GM19463 (cell line): ENCODE measurements at regions not wholly inside any gene's neighbourhood (a gene's known extent, or its start where the extent isn't known, plus 50 kb on each side); places are given as distances from the start of the nearest gene placed in this dataset.

Experiments used
- ATAC-seq: cut with Tn5 transposase; IDR thresholded peaks from one replicate; pipeline ENCODE4 v1.9.1; 2021; ENCODE audit warnings: mild to moderate bottlenecking, moderate library complexity; ENCODE audit not compliant: unreplicated experiment

GRCh38 chr10:114767986-114768821, 53.4 kb upstream of the FHIP2A start:
- no peak for ATAC-seq

GRCh38 chr10:114770009-114770408, 51.6 kb upstream of the FHIP2A start:
- ATAC-seq, result no peak

- no peak for ATAC-seq
These were observed 50.4 kb upstream of the FHIP2A start for GRCh38 chr10:114771157-114771556.

GRCh38 chr10:114771749-114772148, 49.8 kb upstream of the FHIP2A start:
- no peak for ATAC-seq
